ENCODE measurements at regions not wholly inside any gene's neighbourhood (a gene's known extent, or its start where the extent isn't known, plus 50 kb on each side); places are given as distances from the start of the nearest gene placed in this dataset.

- no peak for DNase-seq
These were observed 178.6 kb upstream of the EEA1 start for GRCh38 chr12:93107514-93108312.

GRCh38 chr12:93108985-93109384 is 179.9 kb upstream of the EEA1 start:
- DNase-seq, result no peak

DNA sequence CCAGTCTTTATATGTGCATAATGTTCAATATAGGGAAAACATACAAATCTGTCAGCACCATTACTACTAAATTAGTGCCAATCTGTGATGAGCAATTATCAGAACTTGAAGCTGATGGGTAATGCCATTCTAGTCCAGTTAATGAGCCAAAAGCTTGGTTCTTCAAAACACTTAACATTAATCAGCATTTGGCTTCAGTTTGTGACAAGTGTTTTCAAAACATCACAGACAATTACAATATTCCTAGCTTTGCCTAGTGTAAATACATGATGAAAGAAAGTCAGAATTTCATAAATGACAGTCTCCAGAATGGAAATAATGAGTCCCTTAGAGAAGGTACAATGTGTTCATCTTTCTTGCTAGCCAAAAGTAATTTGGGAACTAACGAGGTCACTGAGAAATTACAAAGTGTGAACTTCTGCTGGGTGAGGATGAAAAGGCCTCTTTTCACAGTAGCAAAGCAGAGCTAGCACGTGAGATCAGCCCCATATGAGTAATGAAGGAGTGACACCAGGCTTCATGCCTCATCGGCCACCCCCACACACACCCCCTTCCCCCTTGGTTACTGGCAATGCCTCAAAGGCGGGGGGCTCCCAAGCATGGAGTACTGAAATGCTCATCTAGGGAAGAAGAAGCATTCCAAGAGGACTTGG is 180.6 kb upstream of the EEA1 start:
- DNase-seq, result no peak

DNA sequence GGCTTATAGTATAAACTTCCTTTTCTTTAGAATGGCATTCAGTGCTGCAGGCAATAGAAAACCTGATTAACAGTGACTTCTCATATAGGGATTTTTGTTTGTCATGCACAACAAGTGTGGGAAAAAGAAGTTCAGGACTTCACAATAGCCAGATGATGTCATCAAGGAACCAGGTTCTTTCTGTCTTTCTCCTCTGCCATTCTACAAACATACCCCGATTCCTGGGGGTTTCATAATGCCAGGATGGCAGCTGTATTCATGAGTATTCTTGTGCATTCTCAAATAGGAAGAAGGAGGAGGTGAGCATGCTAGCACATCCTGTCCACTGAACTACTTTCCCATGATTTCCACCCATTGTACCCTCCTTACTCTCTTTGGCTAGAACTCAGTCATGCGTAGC is 182.7 kb upstream of the EEA1 start:
- DNase-seq, result no peak

GRCh38 chr12:93113317-93114006 is 184.4 kb upstream of the EEA1 start:
- DNase-seq, result no peak

DNA sequence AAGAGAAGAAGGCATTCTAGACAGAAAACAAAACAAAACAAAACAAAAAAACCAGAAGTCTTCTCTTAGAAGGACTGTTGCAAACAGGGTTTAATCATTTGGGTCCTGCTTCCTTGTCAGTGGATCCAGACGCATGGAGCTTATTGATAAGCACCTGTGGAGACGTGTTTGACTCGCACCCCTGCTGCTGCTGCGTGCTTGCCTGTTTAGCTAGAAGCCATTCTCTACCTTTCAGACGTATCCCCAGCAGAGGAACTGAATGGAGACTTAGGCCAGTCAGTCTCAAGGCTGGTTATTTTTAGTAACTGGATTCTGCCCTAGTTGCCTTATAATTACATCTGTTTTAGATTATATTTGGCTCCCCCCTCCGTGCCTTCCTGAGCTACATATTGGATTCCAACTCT is 186.1 kb upstream of the EEA1 start:
- no peak for DNase-seq

GRCh38 chr12:93115646-93116045 is 186.6 kb upstream of the EEA1 start:
- no peak for DNase-seq

DNA sequence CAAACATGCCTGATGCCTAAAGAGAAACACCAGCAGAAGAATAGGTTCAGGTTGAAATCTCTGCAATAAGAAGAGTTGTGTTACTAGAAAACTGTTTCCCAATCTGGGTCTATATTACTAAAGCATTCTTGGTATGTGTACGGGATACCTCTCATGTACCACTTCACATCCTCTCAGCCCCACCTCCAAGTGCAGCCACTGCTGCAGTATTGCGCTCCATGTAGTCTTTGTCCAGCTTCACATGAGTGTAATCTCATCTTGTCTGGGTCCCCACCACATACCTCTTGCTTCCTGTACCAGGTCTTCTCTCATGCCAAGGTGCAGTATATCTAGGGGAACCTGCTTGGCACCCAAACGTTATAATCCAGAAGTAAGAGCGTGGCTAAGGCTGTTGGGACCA is 187.5 kb upstream of the EEA1 start:
- no peak for DNase-seq

DNA sequence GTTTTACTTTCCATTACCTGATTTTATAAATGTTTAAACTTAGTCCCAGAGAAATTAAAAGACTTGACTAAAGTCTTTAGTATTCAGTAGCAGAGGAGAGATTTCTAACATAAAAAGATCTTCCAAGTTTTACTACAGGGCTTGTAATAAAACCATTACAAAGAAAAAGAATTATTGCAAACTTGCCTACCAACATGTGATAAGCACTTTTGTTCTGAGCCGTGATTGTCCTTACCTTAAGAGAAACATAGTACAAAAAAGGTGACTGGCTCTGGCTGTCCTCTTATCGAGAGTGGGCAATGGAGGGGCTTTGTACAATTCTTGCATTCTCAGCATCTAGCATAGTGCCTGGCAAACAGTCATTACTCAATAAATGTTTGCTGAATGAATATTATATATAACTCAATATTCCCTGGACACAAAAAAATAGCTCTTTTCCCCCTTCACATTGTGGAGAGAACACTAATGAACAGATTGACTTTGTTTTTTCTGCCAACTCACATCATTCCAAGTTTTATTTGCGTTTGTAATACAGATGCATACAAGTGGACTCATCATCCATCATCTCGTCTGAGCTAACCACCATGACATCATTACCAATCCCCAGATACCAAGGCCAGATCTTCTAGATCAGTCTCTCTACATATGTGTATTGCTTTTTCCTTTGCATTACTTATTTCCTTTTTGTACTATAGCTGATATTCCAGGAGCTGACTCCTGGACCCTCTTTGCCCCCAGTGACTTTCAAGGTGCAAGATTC is 192.8 kb upstream of the EEA1 start:
- no peak for DNase-seq

GRCh38 chr12:93122569-93123091 is 193.5 kb upstream of the EEA1 start:
- DNase-seq, result no peak

DNA sequence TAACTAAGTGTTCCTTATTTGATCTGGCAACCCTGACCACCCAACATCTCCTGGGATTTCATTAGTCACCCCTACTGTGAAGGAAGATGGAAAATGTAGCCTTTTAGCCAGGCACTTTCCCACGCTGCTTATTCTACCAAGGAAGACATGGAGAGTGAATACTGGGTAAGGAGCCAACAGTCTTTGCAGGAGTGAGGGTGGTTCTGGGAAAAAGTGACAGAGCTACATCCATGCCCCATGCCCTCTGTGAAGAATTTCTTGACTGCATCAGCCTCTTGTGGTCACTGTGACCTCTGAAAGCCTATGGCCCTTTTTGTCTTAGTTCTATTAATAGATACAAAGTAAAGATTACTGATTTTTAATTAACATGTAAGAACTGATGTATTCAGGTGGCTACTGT is 196.0 kb upstream of the EEA1 start:
- no peak for DNase-seq

GRCh38 chr12:93126069-93126474 is 197.0 kb upstream of the EEA1 start:
- DNase-seq, result no peak

GRCh38 chr12:93127107-93127560 is 198.0 kb upstream of the EEA1 start:
- no peak for DNase-seq

DNA sequence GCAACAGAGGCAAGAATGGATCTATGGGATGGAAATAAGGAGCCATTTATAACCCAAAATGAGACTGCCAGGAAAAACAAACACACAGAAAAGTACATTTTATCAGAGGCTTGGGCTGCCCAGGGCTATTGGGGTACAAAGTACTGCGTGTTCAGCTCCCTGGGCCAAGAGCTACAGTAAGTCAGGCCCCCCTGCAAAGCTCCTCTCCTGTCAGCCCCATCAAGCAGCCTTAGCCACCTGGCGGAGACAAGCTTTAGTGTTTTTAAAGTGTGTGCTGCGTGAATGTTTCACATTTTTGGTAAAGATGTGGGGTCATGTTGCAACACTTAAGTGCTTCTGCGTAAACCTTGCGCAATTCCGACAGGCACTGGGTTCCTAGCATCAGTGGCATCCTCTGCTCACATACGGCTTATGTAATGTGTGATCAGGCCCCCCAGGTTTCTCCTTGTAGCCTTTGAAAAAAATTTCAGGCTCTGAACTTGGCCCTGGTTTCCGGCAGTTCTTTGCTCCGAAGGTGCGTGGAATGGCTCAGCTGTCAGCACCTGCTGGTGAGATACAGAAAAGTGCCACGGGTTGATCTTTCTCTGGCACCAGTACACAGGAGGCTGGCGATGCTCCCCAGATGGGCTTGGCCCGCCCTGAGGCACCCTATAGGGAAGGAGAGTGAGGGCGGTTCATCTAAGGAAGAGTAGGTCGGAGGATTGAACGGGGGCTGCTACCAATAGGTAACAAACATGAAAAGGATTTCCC is 198.7 kb upstream of the EEA1 start:
- DNase-seq, result no peak

GRCh38 chr12:93128332-93128707 is 199.2 kb upstream of the EEA1 start:
- no peak for DNase-seq

DNA sequence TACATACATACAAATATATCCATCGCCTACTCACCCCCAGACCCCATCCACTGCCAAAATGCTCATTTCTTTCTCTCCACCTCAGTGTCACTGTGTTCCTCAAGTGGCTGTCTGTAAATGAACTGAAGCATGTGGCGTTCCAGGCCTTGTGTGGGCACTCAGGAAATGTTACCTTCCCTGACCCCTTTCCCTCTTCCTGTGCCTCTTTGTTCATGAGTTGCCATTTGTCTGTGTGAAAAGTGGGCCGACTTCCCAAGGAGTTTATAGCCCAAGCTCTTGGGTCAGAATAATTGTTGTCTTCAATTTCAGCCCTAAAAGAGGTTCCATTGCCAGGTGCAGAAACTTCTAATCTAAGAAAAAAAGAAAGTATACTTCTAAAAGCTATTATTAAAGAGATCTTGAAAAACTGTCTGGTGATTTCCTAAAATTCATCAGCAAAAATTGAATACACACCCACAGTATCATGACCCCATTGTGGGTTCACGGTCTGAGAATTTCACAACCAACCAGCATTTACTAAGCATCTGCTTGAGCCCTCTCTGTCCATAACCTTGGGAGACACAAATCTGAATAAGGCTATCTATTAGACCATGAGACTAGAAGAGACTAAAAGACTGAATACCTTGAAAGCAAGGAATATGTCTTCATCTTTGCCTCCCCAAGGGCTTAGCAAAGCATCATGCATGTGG is 201.4 kb upstream of the EEA1 start:
- no peak for DNase-seq

GRCh38 chr12:93133361-93133760 is 204.3 kb upstream of the EEA1 start:
- no peak for DNase-seq

DNA sequence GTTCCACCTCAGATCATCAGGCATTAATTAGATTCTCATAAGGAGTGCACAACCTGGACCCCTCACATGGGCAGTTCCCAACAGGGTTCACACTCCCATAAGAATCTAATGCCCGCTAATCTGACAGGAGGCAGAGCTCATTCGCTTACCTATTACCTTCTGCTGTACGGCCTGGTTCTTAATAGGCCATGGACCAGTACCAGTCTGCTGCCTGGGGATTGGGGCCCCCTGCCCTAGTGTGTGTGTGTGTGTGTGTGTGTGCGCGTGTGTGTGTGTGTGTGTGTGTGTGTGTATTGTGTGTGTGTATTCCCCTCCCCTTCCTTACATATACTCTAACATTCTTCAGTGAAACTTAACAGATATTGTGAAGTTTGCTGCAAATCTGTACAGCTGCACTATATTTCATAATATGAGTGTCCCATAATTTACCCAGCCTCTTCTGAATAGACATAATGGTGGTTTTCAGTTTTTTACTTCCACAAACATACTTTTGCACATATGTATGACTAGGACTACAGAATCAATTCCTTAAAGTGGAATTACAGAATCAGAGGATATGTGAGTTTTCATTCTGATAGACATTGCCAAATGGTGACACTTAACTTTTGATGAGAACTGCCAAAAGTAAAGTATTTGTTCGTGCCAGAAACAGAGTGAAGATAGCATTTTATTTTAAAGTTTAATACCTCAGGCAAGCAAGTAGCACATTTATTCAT is 205.2 kb upstream of the EEA1 start:
- DNase-seq, result no peak

DNA sequence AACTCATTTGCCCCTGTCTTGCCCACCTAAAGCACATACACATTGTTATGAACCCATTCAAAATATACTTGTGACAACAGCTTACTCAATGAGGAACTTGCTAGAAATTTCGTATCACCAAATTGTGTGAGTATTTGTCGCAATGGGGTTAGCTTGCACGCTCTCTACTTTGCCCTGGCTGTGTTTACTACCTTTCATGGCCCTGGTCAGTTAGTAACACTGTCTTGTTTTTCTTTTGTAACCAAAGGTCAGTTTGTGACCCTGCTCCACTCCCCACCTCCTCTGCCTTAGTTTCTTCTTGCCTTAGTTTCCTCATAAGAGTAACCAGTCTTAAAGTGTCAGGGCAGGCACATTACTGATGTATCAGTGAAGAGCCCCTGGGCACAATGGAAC is 205.8 kb upstream of the EEA1 start:
- DNase-seq, result no peak

DNA sequence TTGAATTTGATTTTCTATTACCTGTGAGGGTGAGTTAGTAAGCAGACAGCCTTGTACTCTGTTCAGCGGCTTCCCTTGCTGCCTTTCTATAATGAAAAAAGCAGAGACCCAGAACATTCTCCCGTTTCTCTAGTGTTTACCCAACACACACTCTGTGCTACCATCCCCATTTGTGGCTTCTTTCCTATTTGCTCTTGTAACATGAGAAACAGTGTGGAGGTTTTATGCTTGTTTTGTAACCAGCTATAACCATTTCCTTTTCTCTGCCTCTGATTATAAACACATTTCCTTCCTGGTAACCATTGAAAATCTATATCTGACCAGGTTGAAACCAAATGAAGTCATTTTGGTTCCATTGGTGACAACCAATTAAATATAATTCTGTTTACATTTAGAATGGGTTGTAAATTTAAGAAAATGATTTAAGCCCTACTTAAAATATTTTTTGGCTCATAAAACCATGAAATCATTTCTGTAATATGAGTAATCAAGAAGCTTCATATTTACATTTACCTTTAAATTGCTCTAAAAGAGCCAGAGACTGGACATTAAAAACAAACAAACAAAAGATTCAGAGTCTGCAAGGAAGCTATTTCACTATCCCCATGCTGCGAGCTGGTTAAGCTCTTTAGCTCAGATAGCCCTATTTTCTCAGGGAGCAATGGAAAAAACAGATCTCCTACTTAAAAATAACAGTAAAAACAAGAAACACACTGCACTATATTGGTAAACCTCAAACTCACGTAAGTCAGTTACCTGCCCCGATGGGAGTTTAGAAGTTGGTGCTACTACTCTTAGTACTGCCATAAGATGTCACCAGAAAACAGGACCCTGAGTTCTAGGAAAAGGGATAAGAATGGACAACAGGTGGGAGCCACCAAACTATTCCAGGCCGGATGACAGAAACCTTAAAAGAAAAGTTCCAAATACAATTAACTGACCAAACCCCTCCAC is 206.5 kb upstream of the EEA1 start:
- DNase-seq, result no peak
